SJSA1 (cell line): ENCODE measurements at regions not wholly inside any gene's neighbourhood (a gene's known extent, or its start where the extent isn't known, plus 50 kb on each side); places are given as distances from the start of the nearest gene placed in this dataset.

Experiments used
- DNase-seq, 2 experiments: peaks; one replicate each; pipeline ENCODE4 v3.0.0-alpha.2; 2015 to 2020; ENCODE audit warnings: low spot score in 2 of 2, low read depth in 1 of 2
- H3K27ac ChIP-seq: fragments of 250-450 bp; sonication (Bioruptor Pico); 2 replicates; pipeline ENCODE4 v1.5.1; 2020; ENCODE audit warnings: mild to moderate bottlenecking, moderate library complexity
- H3K27me3 ChIP-seq: fragments of 250-450 bp; sonication (Bioruptor Pico); replicated peaks from 2 replicates; pipeline ENCODE4 v1.5.1; 2020; ENCODE audit warnings: mild to moderate bottlenecking, moderate library complexity
- H3K36me3 ChIP-seq: fragments of 250-450 bp; sonication (Bioruptor Pico); 2 replicates; pipeline ENCODE4 v1.5.1; 2020; ENCODE audit warnings: mild to moderate bottlenecking
- H3K4me1 ChIP-seq: fragments of 250-450 bp; sonication (Bioruptor Pico); replicated peaks from 2 replicates; pipeline ENCODE4 v1.6.1; 2021; ENCODE audit warnings: mild to moderate bottlenecking
- H3K4me3 ChIP-seq: fragments of 250-450 bp; sonication (Bioruptor Pico); 2 replicates; pipeline ENCODE4 v1.5.1; 2020; ENCODE audit warnings: mild to moderate bottlenecking
- H3K9me3 ChIP-seq: fragments of 250-450 bp; sonication (Bioruptor Pico); replicated peaks from 2 replicates; pipeline ENCODE4 v1.5.1; 2020; ENCODE audit warnings: mild to moderate bottlenecking

DNA sequence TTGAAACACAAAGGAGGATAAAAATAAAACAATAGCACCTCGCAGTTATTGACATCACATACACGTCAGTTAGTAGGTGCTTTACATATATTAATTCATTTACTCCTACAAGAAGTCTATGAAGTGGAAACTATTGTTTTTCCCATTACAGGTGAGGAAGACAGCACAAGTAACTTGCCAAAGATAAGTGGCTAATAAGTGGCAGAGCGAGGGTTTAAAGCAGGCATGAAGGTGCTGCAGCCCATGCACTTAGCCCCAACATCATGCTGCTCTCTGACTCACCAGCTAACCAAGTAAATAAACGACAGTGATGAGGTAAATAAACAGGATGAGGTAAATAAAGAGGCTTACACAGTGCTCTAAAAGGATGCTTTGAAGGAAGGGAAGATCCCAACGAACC is 498.6 kb upstream of the ZEB2 start:
- Histone ChIP-seq H3K4me3 (no peak overlapping the region), H3K9me3 (no peaks in the 10 kb centered on the region), H3K4me1 (peaks cover 14% of the 10 kb centered on the region), H3K27me3 (no peaks in the 10 kb centered on the region), H3K27ac (no peak overlapping the region), H3K36me3 (no peaks in the 10 kb centered on the region)
- peak in 1 of 2 experiments; percentile 31 for DNase-seq

DNA sequence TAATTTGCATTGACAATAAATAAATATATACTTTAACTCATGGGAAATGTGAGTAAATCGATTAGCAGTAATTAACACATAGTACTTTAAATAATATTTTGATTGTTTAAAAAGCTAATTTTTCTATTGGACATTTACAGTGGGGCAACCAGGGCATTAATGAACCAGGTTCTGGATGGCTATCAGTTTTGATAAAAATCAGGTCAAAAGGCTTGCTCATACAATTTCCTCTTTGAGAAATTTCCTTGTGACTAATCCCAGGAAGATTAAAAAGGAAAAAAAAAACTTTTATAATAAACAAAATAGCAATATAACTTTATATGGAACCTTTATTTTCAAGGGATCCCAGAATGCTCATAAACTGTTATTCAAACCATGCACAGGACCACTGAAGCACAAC is 497.2 kb upstream of the ZEB2 start:
- no peaks in the 10 kb centered on the region for H3K27me3 ChIP-seq
- H3K36me3 ChIP-seq: no peaks in the 10 kb centered on the region
- H3K27ac ChIP-seq: no peak overlapping the region
- H3K4me3 ChIP-seq: no peak overlapping the region
- no peak for DNase-seq
- H3K4me1 ChIP-seq: peaks cover 21% of the 10 kb centered on the region
- H3K9me3 ChIP-seq: no peaks in the 10 kb centered on the region

DNA sequence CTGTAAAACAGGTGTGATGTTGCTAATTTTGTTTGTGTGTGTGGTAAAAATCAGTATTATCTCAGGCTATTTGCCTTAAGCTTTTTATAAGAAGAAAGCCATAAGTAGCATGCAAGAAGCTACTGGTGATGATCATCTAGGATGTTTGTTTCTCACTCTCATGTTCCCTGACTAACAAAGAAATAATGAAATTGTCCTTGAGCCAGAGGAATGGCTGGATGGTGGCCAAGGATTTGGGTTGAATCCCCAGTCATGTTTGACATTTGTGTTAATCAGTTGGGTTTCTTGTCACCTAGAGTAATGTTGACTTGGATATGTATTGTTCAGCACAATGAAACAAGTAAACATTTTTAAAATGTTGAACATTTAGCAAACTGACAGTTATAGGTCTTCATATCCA is 496.8 kb upstream of the ZEB2 start:
- H3K4me3 ChIP-seq: no peak overlapping the region
- no peak for DNase-seq
- H3K27ac ChIP-seq: no peak overlapping the region
- H3K27me3 ChIP-seq: no peaks in the 10 kb centered on the region
- no peaks in the 10 kb centered on the region for H3K36me3 ChIP-seq
- peaks cover 21% of the 10 kb centered on the region for H3K4me1 ChIP-seq
- no peaks in the 10 kb centered on the region for H3K9me3 ChIP-seq

DNA sequence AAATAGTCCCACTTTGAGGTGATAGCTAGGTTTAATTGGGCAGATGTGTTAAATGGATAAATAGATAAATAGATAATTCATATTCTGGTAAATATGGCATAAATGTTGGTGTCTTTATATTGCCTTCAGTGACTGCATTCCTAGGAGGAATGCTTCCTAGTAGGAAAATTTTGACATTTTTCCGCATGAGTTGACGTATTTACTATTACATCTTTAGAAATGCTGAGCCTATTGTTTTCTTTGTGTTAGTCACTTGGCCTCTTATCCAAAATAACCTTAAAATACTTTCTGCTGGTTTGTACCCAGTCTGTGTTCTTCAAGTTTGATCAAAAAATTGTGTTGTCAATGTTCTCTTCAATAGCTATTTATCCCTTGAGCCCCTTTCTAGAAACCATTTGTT is 495.6 kb upstream of the ZEB2 start:
- Histone ChIP-seq H3K27ac (no peak overlapping the region), H3K27me3 (no peaks in the 10 kb centered on the region), H3K9me3 (no peaks in the 10 kb centered on the region), H3K4me1 (peaks cover 21% of the 10 kb centered on the region), H3K4me3 (no peak overlapping the region), H3K36me3 (no peaks in the 10 kb centered on the region)
- no peak for DNase-seq

DNA sequence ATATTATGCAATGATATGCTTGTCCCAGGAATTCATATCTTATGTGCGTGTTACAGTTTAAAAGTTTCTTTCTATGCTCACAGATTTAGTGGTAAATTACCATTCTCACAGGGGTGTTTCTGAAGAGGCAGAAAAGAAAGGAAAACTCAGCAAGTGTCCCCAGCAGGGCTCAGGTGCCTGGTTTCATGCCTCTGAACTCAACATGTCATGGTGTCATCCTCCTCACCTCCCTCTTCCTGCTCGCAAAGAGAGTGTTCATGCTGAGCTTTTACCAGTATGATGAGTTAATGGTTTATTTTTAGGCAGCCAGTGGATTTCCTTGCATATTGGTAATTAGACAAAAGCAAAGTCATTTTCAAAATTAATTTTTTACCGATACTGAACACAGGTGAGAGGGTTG is 492.9 kb upstream of the ZEB2 start:
- H3K4me3 ChIP-seq: no peak overlapping the region
- H3K4me1 ChIP-seq: peaks cover 21% of the 10 kb centered on the region
- H3K9me3 ChIP-seq: no peaks in the 10 kb centered on the region
- H3K27ac ChIP-seq: no peak overlapping the region
- DNase-seq: no peak
- H3K36me3 ChIP-seq: no peaks in the 10 kb centered on the region
- no peaks in the 10 kb centered on the region for H3K27me3 ChIP-seq

DNA sequence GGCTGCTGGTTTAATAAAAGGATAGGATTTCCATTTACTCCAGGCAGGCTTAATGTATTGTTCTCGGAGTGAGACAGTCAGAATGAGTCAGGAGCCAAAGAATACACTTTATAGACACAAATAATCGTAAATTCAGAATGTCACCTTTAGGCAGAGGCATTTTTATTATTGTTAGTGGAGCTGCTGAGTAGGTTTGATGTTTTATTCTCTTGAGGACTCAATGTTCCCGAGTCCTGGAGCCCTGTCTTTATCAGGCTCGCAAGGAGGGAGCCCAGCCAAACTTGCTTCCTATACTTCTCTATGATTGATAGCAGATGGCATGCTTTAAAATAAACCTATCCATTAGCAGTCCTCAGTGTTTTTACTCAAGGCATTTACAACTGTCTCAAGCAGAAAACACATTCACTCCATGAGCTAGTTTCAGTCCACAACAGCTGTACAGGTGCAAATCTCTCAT is 492.3 kb upstream of the ZEB2 start:
- DNase-seq: peak in 1 of 2 experiments; percentile 58
- Histone ChIP-seq H3K27me3 (no peaks in the 10 kb centered on the region), H3K4me1 (peaks cover 26% of the 10 kb centered on the region), H3K9me3 (no peaks in the 10 kb centered on the region), H3K36me3 (no peaks in the 10 kb centered on the region), H3K27ac (no peak overlapping the region), H3K4me3 (no peak overlapping the region)

DNA sequence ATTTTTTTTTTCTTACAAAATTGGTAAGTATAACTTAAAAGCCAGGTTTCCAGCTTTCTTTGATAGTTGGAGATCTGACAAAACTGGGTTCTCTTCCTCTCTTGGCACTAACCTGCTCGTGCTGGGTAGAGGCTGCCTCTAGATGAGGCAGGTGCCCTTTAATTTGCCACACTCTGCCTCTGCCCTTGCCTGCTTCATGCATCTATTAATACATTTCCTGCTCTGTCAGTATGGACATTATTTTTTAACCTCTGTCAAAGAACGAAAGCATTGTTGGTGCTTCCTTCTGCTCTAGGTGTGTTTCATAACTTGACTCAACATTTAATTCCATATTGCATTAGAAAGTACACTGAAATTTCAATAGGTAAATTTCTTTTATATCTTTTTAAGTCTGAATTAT is 490.7 kb upstream of the ZEB2 start:
- DNase-seq: no peak
- Histone ChIP-seq H3K36me3 (no peaks in the 10 kb centered on the region), H3K9me3 (no peaks in the 10 kb centered on the region), H3K27me3 (no peaks in the 10 kb centered on the region), H3K4me1 (peaks cover 25% of the 10 kb centered on the region), H3K27ac (no peak overlapping the region), H3K4me3 (no peak overlapping the region)

DNA sequence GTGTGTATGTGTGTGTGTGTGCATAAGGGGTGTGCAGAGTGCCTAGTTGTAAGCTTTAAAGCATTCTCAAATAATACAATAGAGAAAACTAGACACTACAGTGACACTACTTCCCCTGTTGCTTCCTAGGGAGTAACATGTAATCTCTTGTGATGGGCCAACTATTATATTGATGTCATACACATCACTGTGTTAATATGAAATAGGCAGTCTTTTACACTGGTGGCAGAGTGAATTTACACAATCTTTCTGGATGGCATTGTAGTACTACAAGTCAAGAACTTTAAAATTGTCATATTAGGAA is 488.0 kb upstream of the ZEB2 start:
- no peak overlapping the region for H3K4me3 ChIP-seq
- H3K9me3 ChIP-seq: no peaks in the 10 kb centered on the region
- no peak for DNase-seq
- H3K4me1 ChIP-seq: peaks cover 23% of the 10 kb centered on the region
- H3K27ac ChIP-seq: peak overlapping the region; percentile 91
- H3K27me3 ChIP-seq: no peaks in the 10 kb centered on the region
- no peaks in the 10 kb centered on the region for H3K36me3 ChIP-seq

DNA sequence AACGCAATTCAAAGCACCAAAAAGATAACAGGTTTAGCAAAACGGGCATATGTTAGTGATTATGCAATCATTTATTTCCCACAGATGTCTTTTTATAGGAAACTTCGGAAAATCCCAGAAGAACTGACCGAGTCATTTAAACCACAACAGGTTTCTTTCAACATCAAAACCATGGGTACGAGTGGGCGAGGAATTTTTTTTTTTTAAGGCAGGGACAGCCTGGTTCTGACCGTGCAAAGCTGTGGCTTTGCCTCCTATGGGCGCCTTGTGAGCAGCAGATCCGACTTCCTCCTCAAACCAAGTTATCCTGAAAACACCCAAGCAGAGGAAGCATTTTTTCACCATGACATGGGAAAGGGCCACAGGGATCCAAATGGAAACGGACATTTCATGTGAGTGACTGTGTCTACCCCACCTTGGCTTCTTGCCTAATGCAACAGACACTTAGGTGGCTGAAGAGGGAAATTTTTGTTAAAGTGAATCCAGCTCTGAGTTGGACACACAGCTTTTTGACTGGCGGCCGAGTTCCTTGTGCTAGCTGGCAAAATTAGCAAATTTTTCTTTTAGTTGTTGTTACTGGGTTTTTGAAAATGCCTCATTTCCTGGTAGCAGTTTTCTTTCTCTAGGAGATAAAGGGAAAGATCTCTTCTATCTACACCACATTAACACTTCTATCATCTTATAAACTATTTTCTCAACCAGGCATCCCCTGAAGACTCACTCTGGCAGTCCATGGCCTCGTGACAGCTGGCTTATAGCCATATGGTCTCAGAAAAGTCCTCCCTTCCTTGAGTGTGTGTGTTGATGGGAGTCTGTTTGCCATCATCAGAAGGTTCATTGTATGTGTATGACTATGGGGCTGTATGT is 487.4 kb upstream of the ZEB2 start:
- H3K4me1 ChIP-seq: peaks cover 17% of the 10 kb centered on the region
- no peak overlapping the region for H3K4me3 ChIP-seq
- DNase-seq: peak; percentile 89 to 94

DNA sequence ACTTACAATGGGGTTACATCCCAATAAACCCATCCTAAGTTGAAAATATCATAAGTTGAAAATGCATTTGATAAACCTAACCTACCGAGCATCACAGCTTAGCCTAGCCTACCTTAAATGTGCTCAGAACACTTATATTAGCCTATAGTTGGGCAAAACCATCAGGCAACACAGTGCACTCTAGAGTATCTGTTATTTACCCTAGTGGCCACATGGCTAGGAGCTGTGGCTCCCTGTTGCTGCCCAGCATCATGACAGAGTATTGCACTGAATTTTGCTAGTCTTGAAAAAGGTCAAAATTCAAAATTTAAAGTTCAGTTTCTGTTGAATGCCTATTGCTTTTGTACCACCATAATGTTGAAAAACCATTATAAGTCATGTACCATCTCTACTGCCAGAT is 482.7 kb upstream of the ZEB2 start:
- no peaks in the 10 kb centered on the region for H3K9me3 ChIP-seq
- H3K4me1 ChIP-seq: peaks cover 10% of the 10 kb centered on the region
- no peak for DNase-seq
- no peaks in the 10 kb centered on the region for H3K36me3 ChIP-seq
- H3K4me3 ChIP-seq: no peak overlapping the region
- H3K27ac ChIP-seq: no peak overlapping the region
- H3K27me3 ChIP-seq: no peaks in the 10 kb centered on the region

More for the DNA sequence above, 487.4 kb upstream of the ZEB2 start:
- peak overlapping the region; percentile 91 for H3K27ac ChIP-seq
- H3K36me3 ChIP-seq: no peaks in the 10 kb centered on the region
- H3K9me3 ChIP-seq: no peaks in the 10 kb centered on the region
- no peaks in the 10 kb centered on the region for H3K27me3 ChIP-seq

DNA sequence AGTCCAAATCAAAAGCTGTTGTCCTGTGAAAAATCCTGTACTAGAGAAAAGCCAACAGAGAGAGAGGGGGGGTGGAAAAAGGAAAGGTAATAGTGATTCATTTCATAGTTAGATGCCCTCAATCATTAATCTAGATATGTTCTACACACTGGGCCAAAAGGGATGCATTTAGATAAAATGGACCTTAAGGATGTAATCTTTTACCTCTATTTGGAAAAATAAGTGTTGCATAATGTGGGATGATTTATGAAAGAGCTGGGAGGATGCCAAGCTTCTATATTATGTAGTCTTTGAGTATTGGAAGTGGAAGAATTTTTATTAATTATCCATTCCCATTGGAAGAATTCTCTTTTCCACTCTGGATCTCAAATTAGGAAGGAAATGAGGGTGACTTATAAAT is 480.5 kb upstream of the ZEB2 start:
- H3K4me1 ChIP-seq: peaks cover 14% of the 10 kb centered on the region
- no peaks in the 10 kb centered on the region for H3K9me3 ChIP-seq
- no peaks in the 10 kb centered on the region for H3K36me3 ChIP-seq
- H3K27me3 ChIP-seq: no peaks in the 10 kb centered on the region
- H3K4me3 ChIP-seq: no peak overlapping the region
- DNase-seq: no peak
- no peak overlapping the region for H3K27ac ChIP-seq

DNA sequence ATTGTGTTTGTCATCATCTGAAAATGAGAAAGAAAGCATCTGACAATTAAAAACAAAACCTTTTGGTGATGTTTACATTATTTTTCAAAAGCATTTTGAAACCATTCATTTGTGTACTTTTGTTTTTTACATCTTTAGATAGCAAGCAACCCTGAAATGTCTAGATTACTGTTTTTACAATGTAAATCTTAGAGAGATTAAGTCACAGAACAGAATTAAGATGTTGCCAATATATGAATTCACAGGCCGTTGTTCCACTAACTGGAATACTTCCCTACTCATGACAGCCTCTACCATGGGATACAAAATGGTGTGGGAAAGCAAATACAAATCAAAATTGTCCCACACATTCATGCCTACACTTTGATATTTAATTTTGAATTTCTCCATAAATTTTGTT is 480.0 kb upstream of the ZEB2 start:
- H3K4me1 ChIP-seq: peaks cover 14% of the 10 kb centered on the region
- no peaks in the 10 kb centered on the region for H3K27me3 ChIP-seq
- no peak overlapping the region for H3K4me3 ChIP-seq
- no peaks in the 10 kb centered on the region for H3K36me3 ChIP-seq
- no peak for DNase-seq
- no peak overlapping the region for H3K27ac ChIP-seq
- H3K9me3 ChIP-seq: no peaks in the 10 kb centered on the region

DNA sequence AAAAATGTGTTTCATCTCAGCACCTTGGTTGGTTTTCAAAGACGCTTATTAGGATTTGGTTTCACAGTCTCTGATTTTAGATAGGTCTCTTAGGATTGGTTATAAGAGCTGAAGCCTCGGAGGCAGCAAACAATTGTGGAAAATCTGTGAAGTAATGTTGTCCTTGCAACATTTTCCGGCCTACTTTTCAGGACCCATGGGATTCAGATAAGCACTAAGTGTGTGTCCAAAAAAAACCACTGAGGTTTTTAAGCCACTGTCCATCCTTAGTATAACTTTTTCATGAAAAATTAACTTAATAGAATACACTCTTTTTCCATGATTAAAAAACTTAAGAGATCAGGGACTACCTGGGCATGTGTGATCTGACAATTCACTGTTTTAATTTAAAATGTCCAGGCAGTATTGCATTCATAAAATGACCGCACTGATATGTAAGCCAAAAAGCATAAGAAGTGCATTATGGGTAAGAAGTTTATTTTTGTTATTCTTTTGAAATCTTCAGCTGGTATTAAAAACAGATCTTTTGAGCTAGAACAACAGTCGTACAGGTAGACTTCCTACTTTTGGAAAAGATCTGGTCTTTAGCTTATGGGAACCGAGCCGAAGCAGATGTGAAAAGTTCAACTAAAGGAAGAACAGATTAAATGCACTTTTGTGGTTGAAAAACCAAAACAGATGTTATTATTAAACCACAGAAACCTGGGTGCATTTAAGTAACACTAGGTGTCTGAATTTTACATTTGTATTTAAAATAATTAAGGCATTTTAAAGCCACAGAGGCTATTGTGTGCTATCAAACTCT is 479.4 kb upstream of the ZEB2 start:
- Histone ChIP-seq H3K27me3 (no peaks in the 10 kb centered on the region), H3K4me1 (peaks cover 14% of the 10 kb centered on the region), H3K4me3 (no peak overlapping the region), H3K27ac (no peak overlapping the region), H3K36me3 (no peaks in the 10 kb centered on the region), H3K9me3 (no peaks in the 10 kb centered on the region)
- DNase-seq: no peak

DNA sequence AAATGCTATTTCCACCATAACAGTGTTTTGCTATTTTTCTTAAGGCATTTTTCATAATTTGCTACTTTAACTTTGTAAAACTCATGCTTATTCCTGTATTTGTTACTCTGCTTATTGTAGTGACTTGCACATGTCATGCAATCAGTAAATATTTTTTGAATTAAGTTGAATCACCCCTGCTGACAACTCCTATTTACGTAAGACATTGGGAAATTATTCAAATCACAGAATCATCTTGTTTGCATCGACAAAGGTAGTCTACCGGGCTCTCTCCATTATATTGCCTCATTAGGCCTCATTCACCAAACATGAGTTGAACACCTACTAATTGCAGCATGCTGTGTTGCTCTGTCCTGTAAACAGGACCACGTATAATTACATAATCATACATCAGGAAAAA is 478.5 kb upstream of the ZEB2 start:
- H3K4me1 ChIP-seq: peaks cover 14% of the 10 kb centered on the region
- no peaks in the 10 kb centered on the region for H3K27me3 ChIP-seq
- H3K36me3 ChIP-seq: no peaks in the 10 kb centered on the region
- DNase-seq: no peak
- H3K27ac ChIP-seq: no peak overlapping the region
- H3K4me3 ChIP-seq: no peak overlapping the region
- no peaks in the 10 kb centered on the region for H3K9me3 ChIP-seq
